ENCODE measurements at regions not wholly inside any gene's neighbourhood (a gene's known extent, or its start where the extent isn't known, plus 50 kb on each side); places are given as distances from the start of the nearest gene placed in this dataset.

GRCh38 chr10:93254180-93254853, 180.6 kb downstream of the CYP26A1 start:
- POLR2A ChIA-PET = no interaction called here
- CTCF ChIA-PET = interaction anchor here (1.0 kb wide), 1 partner anchor 98 kb away, joined by 3 read pairs; no protein-coding TSS in a partner anchor
- no peaks in the 10 kb centered on the region for H3K27me3 Mint-ChIP-seq (ENCODE audit: low read depth)
- H3K27ac Mint-ChIP-seq = no peak overlapping the region
- no peaks in the 10 kb centered on the region for H3K9me3 Mint-ChIP-seq (ENCODE audit: insufficient read depth)
- no peak overlapping the region for H3K4me3 Mint-ChIP-seq
- DNase-seq = no peak
- no peak for ATAC-seq
- no peaks in the 10 kb centered on the region for H3K4me1 Mint-ChIP-seq (ENCODE audit: low read depth)
- H3K36me3 Mint-ChIP-seq (ENCODE audit: low read depth) = no peaks in the 10 kb centered on the region

- H3K9me3 Mint-ChIP-seq (ENCODE audit: insufficient read depth) = no peaks in the 10 kb centered on the region
- H3K27ac Mint-ChIP-seq = no peak overlapping the region
- H3K4me1 Mint-ChIP-seq (ENCODE audit: low read depth) = no peaks in the 10 kb centered on the region
Measured at GRCh38 chr10:93255546-93255945, 181.9 kb downstream of the CYP26A1 start.

More at GRCh38 chr10:93255546-93255945, 181.9 kb downstream of the CYP26A1 start:
- Mint-ChIP-seq H3K27me3 (ENCODE audit: low read depth) (no peaks in the 10 kb centered on the region), H3K4me3 (no peak overlapping the region), H3K36me3 (ENCODE audit: low read depth) (no peaks in the 10 kb centered on the region)
- ChIA-PET CTCF (no interaction called here), POLR2A (no interaction called here)
- DNase-seq (no peak), ATAC-seq (no peak)

All from activated CD8-positive, alpha-beta T cell treated with anti-CD3 and anti-CD28 coated beads, Interleukin-2, amount 10 ng/mL, durations not matched to agents 7 days and 5 days (primary cell).